HCT116 (cell line): ENCODE measurements at regions not wholly inside any gene's neighbourhood (a gene's known extent, or its start where the extent isn't known, plus 50 kb on each side); places are given as distances from the start of the nearest gene placed in this dataset.

Experiments used
- ATAC-seq: fragments of 200-7000 bp; cut with Tn5 transposase; 2 replicates; pipeline ENCODE4 v1.9.1; 2020; ENCODE audit warnings: mild to moderate bottlenecking, moderate library complexity
- BruUV-seq: library from RNA; stranded (reverse); fragments of 400-500 nt; replicated peaks from 2 replicates; lab custom pipeline; 2021; lab: Mats Ljungman, UMichigan
- CTCF ChIA-PET: fragments of 300-600 bp; sonication (Branson Sonifier 250); formaldehyde crosslinking; loops from one replicate; lab custom pipeline; 2021; ENCODE audit warnings: antibody characterized with exemption; lab: Charles Lee
- POLR2A ChIA-PET: fragments of 300-600, 350-600 bp; sonication (Branson Sonifier 250); formaldehyde crosslinking; loops from one replicate; lab custom pipeline; 2021; ENCODE audit warnings: antibody characterized with exemption; lab: Charles Lee
- RAD21 ChIA-PET, 2 experiments: fragments of 300-600 bp; sonication (Branson Sonifier 250); formaldehyde crosslinking; loops; one replicate each; lab custom pipeline; 2023; ENCODE audit warnings: low total read pairs in 2 of 2; ENCODE audit not compliant: uncharacterized antibody in 2 of 2, unreplicated experiment in 2 of 2, low non-redundant PET in 1 of 2; lab: Charles Lee
- DNase-seq: peaks from one replicate; pipeline ENCODE4 v3.0.0-alpha.2; 2010; ENCODE audit warnings: low read depth, low spot score
- H2AFZ ChIP-seq: fragments of 200-600 bp; shearing (Covaris generic), sonication (generic); 2 replicates; pipeline ENCODE4 v1.6.1; 2017; ENCODE audit warnings: low read depth, mixed run types, mixed read lengths, antibody characterized with exemption, low read length; ENCODE audit not compliant: poor library complexity, severe bottlenecking
- H3K27ac ChIP-seq: 2 replicates; pipeline ENCODE4 v1.5.1; 2012; ENCODE audit warnings: low read depth, low read length
- H3K27me3 ChIP-seq: fragments of 200-600 bp; sonication (generic); 2 replicates; pipeline ENCODE4 v1.6.1; 2016; ENCODE audit warnings: mixed run types, low read length, mixed read lengths; ENCODE audit not compliant: insufficient read depth
- H3K36me3 ChIP-seq, 2 experiments: fragments of 200-500 bp in 1 of 2; fragments of 200-600 bp in 1 of 2; sonication (Bioruptor generic) in 1 of 2; sonication (generic) in 1 of 2; 2 replicates each; pipeline versions ENCODE4 v1.5.1 to v1.6.1; 2014 to 2016; ENCODE audit warnings: low read length in 2 of 2, inconsistent platforms in 1 of 2, mixed read lengths in 1 of 2, mixed run types in 1 of 2; ENCODE audit not compliant: insufficient read depth in 2 of 2, control insufficient read depth in 1 of 2
- H3K4me1 ChIP-seq, 2 experiments: fragments of 200-600 bp in 1 of 2; sonication (generic) in 1 of 2; 2 replicates each; pipeline versions ENCODE4 v1.5.1 to v1.6.1; 2012 to 2017; ENCODE audit warnings: low read length in 2 of 2, inconsistent platforms in 1 of 2, mild to moderate bottlenecking in 1 of 2, mixed read lengths in 1 of 2, mixed run types in 1 of 2, moderate library complexity in 1 of 2; ENCODE audit not compliant: insufficient read depth in 2 of 2, control insufficient read depth in 1 of 2
- H3K4me2 ChIP-seq: fragments of 200-600 bp; sonication (generic); 2 replicates; pipeline ENCODE4 v1.6.1; 2017; ENCODE audit warnings: mixed run types, low read length, mixed read lengths
- H3K4me3 ChIP-seq, 2 experiments: fragments of 200-600 bp in 1 of 2; sonication (generic) in 1 of 2; replicated peaks in 1 of 2; 2 replicates each; pipeline ENCODE4 v1.5.1; 2011 to 2016; ENCODE audit warnings: low read length in 2 of 2, control low read depth in 1 of 2, low read depth in 1 of 2, mild to moderate bottlenecking in 1 of 2, mixed read lengths in 1 of 2, mixed run types in 1 of 2
- H3K79me2 ChIP-seq: fragments of 200-600 bp; sonication (generic); 2 replicates; pipeline ENCODE4 v1.6.1; 2017; ENCODE audit warnings: mild to moderate bottlenecking, mixed run types, low read length, moderate library complexity, mixed read lengths; ENCODE audit not compliant: insufficient read depth
- H3K9ac ChIP-seq: fragments of 200-600 bp; sonication (generic); 2 replicates; pipeline ENCODE4 v1.6.1; 2016; ENCODE audit warnings: low read length, mixed read lengths
- H3K9me2 ChIP-seq: fragments of 200-600 bp; sonication (generic), shearing (Covaris generic); 2 replicates; pipeline ENCODE4 v1.6.1; 2017; ENCODE audit warnings: mixed run types, mild to moderate bottlenecking, moderate library complexity; ENCODE audit not compliant: insufficient read depth
- H3K9me3 ChIP-seq, 2 experiments: fragments of 200-500 bp in 1 of 2; fragments of 200-600 bp in 1 of 2; sonication (Bioruptor generic) in 1 of 2; sonication (generic) in 1 of 2; 2 replicates each; pipeline ENCODE4 v1.6.1; 2014 to 2017; ENCODE audit warnings: low read length in 2 of 2, mixed read lengths in 2 of 2, inconsistent platforms in 1 of 2, low read depth in 1 of 2, mild to moderate bottlenecking in 1 of 2, mixed run types in 1 of 2, moderate library complexity in 1 of 2; ENCODE audit not compliant: control insufficient read depth in 1 of 2, insufficient read depth in 1 of 2
- H4K20me1 ChIP-seq: fragments of 200-600 bp; sonication (generic), shearing (Covaris generic); 2 replicates; pipeline ENCODE4 v1.6.1; 2017; ENCODE audit warnings: mixed run types, mild to moderate bottlenecking, moderate library complexity; ENCODE audit not compliant: insufficient read depth
- FOSL1 ChIP-seq: IDR thresholded peaks from 2 replicates; pipeline ENCODE4 v1.6.1; 2012; ENCODE audit warnings: low read depth
- RAD21 ChIP-seq: IDR thresholded peaks from 2 replicates; pipeline ENCODE4 v1.6.1; 2012; ENCODE audit warnings: low read depth, mild to moderate bottlenecking
- intact Hi-C: fragments of 100-400 bp; cut with micrococcal nuclease; formaldehyde crosslinking; loops from 2 replicates; pipeline ENCODE4 v1.10.0; 2022
- TF ChIP-seq, protein P1 (sequence below): IDR thresholded peaks from 2 replicates; pipeline ENCODE4 v1.6.1; 2012

DNA sequence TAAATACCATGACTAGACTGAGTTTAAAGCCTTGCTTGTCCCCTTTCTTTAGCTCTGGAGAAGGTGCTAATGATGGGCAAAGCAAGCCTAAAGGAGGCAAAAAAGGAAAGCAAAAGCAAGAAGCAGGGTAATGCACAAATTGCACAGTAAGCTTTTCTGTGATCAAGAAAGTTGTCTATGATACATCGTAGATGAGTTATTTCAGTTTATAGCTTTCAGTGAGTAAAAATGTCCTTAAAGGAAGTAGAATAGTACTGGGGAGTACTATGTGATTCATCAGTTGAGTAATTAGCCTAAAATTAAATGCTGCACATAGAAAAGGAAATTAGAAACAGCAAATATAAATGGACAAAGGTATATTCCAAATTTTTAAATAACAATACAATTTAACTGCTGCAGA lies 50.2 kb upstream of the PDE5A start:
- BruUV-seq = no TSS peak
- RAD21 ChIA-PET = no interaction called here
- no peak overlapping the region for H3K27ac ChIP-seq
- no peak overlapping the region for H3K4me2 ChIP-seq
- H3K4me3 ChIP-seq = no peak overlapping the region
- POLR2A ChIA-PET = no interaction called here
- ATAC-seq = no peak
- H3K27me3 ChIP-seq = no peaks in the 10 kb centered on the region
- no peak overlapping the region for H2AFZ ChIP-seq
- CTCF ChIA-PET = no interaction called here
- H3K9me2 ChIP-seq = no peaks in the 10 kb centered on the region
- H3K4me1 ChIP-seq = no peaks in the 10 kb centered on the region
- H3K9ac ChIP-seq = no peak overlapping the region
- H3K36me3 ChIP-seq = no peaks in the 10 kb centered on the region
- H3K9me3 ChIP-seq = no peaks in the 10 kb centered on the region
- TF ChIP-seq, protein P1, sequence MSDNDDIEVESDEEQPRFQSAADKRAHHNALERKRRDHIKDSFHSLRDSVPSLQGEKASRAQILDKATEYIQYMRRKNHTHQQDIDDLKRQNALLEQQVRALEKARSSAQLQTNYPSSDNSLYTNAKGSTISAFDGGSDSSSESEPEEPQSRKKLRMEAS = no peak
- TF ChIP-seq RAD21 (no peak), FOSL1 (no peak)
- H4K20me1 ChIP-seq = no peaks in the 10 kb centered on the region
- no peak for DNase-seq
- H3K79me2 ChIP-seq = no peaks in the 10 kb centered on the region
- intact Hi-C loops = no loop called here
